Erythroblast (primary cell): ENCODE measurements at regions not wholly inside any gene's neighbourhood (a gene's known extent, or its start where the extent isn't known, plus 50 kb on each side); places are given as distances from the start of the nearest gene placed in this dataset.

Source experiments
- GATA1 ChIP-seq: IDR thresholded peaks from 2 replicates; pipeline ENCODE4 v1.6.1; 2011; ENCODE audit warnings: low read depth, mild to moderate bottlenecking, control low read depth, low read length, moderate library complexity
- POLR2A ChIP-seq: IDR thresholded peaks from 2 replicates; pipeline ENCODE4 v1.6.1; 2011; ENCODE audit warnings: mild to moderate bottlenecking, low read length

GRCh38 chr17:45677770-45678169, 106.3 kb upstream of the CRHR1 start:
- TF ChIP-seq POLR2A (no peak), GATA1 (no peak)
